Kidney glomerular epithelial cell (primary cell): ENCODE measurements at regions not wholly inside any gene's neighbourhood (a gene's known extent, or its start where the extent isn't known, plus 50 kb on each side); places are given as distances from the start of the nearest gene placed in this dataset.
"Not testable (repeated sequence)": the region's sequence is repeated elsewhere in the genome, so short reads cannot be mapped to it uniquely, and the experiment has no call there.

Experiments used
- DNase-seq: peaks from one replicate; lab custom pipeline; 2025; lab: John Stamatoyannopoulos, UW

DNA sequence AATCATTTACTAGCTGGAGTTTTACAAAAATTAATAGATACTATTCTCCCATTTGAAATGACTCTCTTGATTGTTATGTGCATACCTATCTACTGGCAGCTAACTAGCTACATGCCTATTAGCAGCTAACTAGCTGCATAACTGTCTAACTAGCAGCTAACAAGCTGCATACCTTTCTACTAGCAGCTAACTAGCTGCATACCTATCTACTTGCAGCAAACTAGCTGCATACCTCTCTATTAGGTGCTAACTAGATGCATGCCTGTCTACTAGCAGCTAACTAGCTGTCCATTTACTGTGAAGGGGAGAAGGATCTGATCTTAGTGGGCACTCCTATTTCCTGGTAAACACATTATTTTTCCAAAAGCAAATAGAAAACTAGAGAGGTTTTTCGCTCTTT is 439.4 kb upstream of the PFKP start:
- DNase-seq, result no peak

DNA sequence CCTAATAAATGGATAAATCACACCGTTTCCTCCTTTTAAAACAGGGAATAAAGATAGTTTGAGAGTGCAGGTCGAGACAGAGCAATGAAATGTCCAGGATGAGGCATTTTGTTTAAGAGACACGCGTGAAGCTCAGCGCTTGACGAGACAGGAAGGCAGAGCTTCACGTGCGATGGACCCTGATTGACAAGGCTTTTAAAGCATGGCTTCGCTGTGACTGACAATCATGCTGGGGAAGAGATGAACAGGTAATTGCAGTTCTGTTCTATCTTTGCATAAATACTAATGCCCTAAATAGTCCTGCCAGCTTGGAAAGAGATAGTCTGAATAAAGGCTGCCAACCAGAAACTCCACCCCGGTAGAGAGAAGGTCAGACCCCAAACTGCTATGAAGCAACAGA is 442.3 kb upstream of the PFKP start:
- no peak for DNase-seq

DNA sequence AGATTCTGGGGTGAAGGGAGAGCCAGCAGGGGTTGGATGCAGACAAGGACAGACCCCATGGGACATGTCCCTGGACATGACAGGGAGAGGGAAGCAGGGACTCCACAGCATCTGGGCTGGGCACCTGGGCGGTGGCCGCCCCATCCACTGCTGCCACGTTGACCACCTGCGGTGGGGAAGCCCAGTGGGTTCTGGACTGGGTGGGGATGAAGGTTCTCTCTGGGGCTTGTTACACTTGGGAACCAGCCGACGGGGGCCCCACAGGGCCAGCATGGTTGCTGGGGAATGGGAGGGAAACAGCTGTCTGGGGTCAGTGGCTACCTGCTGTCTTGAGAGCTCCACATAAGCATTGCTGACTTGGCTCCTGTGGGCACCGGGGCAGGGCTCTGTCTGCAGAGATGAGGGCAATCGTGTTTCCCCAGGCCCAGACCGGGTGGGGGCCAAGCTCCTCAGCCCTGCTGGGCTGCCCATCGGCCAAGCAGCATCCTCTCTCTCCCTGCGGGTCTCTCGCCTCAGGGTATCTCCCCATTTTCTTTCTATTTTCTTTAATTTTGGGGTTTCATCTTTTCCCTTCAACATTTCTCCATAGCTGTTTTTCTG is 443.6 kb upstream of the PFKP start:
- no peak for DNase-seq

DNA sequence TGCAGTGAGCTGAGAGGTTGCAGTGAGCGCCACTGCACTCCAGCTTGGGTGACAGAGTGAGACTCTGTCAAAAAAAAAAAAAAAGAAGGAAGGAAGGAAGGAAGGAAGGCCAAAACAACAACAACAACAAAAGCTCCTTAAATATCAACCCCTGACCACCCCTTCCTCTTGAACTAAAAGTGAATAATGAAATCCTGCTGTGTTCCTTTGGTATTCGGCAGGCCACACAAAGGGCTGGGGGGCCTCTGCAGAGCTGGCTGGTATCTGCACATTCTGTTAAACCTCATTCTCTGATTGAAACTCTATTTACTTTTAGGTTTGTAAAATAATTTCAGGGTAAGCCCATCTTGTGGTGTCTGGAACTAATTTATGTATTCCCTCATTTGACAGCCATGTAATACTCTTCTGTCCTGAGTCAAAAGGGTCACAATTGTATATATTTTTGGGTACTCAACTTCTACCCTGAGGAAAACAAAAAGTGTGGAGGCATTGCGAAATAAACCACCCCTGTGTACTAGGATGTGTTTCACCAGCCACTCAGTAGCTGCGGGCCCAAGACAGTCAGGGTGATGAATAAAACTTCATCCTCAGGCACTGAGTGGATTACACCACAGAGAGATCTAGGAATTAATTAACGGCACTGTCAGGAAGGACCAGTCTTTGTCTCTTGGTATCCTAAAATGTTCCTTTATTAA is 446.4 kb upstream of the PFKP start:
- DNase-seq, result no peak

DNA sequence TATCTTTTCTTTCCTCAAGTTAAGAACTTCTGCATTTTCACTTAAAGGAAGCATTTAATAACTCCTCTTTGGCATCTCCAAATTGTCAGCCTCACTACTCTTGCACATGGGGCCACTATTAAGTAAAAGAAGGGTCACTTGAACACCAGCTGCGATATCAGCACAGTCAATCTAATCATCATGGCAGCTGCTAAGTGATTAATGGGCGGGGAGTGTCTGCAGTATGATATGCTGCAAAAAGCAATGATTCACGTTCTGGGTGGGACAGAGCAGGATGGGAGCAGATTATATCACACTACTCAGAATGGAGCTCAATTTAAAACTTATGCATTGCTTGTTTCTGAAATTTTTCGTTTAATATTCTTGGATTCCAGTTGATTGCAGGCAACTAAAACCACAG is 447.4 kb upstream of the PFKP start:
- no peak for DNase-seq

DNA sequence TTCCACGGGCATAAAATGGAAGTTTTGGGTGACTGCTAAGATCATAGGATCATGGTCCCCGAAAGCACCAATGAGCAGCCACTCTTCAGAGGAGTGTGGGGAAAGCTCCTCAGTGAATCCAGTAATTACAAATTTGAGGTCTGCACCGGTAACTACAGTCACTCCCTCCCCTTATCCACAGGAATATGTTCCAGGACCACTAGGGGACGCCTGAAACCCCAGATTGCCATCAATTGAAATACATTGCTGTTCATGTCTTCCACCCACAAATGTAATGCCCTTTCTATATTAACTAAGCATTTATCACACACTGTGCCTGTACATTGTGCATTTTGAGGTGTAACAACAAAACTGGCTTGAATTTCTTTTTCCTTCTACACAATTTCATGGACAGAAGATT is 447.9 kb upstream of the PFKP start:
- DNase-seq, result no peak

DNA sequence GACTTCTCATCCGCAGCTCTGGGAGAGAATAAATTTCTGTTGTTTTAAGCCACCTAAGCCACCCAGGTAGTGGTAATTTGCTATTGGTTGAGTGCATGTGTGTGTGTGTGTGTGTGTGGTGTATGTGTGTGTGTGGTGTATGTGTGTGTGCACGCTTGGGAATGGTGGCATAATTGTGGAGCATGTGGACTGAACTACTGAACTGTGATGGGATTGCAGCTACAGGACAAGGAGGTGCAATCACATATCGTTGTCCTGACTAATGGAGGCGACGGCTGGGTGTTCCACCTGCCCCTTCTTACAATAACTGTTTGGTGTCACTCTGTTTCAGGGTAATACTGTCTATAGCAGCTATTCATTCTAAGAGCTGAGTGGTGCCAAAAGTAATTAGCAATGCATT is 448.7 kb upstream of the PFKP start:
- no peak for DNase-seq

DNA sequence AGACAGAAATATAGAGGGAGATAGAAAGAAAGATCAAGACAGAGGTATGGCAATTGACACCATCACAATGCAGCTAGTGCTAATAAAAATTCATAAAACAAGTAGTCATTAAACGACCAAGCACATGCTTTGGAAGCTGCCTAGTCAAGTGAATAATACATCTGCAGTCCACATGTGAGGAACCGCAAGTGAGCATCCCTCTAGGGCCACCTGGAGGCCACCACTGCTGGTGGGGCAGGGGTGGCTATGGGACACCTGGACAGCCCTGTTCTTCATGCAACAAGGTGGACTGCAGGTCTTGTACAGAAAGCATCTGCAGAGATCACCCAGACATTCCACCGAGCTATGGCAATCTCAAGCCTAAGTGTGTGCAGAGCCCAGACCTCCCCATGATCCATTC is 451.1 kb upstream of the PFKP start:
- no peak for DNase-seq

DNA sequence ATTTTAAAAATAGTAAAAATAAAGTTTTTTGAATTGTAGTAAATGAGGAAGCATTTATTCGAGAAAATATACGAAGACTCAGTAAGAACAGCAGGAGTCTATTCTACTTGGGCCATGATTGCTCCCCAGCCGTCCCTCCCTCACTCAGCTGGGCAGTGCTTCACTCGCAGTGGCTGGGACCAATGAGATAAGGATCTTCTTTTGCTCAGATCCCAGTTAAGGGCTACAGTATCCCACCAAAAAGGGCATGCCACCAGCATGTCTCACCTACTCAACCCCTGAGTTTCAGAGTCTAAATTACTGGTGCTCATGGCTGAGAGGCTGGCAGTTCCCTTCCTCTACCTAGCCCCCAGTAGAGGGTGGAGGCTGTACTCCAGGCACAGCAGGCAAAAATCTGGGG is 455.7 kb upstream of the PFKP start:
- DNase-seq, result no peak

DNA sequence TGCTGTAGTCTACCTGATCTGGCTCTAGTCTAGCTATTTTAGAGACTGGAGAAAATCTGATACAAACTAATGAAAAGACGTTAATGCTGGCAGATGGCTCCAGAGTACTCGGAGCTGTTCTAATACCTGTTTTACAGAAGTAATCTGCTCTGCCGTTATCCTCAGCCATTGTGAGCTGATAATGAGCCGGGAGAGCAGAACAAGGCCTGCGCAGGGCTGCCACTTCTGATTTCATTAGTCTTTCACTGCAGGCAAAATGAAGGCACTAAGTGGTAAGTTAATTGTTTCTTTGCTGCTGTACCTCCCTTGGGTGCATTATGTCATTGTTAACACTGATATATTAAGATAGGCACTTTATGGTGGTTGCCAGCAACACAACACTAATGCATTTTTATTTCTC is 456.4 kb upstream of the PFKP start:
- DNase-seq, result no peak

DNA sequence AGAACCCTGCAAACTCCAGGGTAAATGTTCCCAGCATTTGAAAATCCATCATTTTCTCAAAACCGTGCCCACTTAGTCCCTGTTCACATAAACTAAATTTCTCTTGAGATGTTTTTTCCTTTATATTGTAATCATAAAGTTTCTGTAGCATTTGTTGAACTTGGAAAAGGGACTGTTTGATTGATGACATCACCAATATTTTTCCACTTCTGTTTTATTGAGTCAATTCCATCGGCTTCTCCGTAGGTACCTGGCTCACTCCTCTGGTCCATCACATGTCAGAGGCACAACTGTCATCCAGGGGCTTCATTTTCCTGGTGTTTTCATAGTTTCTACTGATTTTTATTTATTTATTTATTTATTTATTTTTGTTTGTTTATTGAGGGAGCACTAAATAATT is 462.5 kb upstream of the PFKP start:
- DNase-seq, result no peak

DNA sequence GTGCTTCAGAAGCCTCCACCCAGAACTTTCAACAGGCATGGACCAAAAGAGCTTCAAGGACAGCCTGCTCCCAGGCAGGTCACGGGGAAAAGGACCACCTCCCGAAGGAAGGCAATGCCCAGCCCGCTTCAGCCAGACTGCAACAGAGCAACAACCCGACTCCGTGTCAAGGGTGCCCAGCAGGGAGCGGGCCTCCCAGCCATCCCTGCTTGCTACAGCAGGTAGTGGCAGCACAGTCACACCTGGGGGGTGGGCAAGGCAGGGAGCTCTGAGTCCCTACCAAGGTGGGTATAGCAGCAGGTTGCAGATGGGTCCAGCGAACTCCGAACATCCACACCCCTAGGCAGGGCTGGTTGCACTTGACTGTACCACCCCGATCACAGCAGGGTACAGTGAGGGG is 467.8 kb upstream of the PFKP start:
- no peak for DNase-seq

DNA sequence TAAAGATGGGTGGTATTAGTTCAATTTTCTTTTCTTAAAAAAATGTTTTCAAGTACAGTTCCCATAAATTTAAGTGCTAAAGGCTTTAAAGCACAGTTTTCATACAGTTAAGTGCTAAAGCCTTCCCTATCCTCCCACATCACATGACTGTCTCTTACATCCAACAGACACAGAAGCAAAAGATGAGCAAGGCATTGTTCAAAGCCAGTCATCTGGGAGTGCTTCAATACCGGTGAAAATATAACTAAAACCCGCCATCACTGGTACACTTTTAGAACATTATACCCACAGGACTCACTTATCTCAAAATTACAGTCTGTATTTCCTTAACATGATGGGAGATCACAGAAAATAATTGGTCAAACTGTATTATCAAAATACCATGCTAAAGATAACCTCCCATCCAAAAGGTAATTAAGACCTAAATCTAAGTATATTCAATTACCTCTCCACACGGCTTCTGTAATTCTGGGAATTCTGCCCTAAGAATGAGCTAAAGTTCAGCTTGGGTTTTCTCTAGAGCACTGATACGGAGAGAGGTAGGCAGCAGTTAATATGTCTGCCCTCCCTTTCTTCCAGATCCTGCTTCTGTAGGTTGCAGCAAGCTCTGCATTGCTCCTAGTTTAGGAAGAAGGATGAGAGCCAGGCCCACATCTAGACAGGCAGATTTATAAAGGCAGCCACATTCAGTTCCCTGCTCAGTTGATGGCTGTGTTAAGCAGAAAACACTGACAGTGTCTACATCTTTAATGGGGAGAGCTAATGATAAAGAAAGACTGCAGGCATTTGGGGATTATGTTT is 474.8 kb upstream of the PFKP start:
- DNase-seq, result no peak

DNA sequence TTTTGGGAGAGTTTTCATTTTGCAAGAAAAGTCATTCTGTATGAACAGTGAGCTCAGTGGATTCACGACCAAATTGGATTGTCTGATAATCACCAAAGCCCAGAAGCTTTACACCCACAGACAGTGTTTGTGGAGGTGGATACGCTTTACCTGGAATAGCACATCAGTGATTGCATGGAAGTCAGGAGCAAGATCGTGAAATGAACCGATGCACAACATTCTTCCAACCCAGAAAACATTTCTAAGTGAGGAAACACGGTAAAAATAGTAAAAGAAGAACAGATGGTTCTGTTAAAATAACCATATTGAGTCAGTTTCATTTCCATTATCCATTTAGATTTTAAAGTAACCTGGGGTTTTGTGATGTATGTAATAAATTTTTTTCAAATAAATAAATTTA is 478.2 kb upstream of the PFKP start:
- DNase-seq, result no peak

DNA sequence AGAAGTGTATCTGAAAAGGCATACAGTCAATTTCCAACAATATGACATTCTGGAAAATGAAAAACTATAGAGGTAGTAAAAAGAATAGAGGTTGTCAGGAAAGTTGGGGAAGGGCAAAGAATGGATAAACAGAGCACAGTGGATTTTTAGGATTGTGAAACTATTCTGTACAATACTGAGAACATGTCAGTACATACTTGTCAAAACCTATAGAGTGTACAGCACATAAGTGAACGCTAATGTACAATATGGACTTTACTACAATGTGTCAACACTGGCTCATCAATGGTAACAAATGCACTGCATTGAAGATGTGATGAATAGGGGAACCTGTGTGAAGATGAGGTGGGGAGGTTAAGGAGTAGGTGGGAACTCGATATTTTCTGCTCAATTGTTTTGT is 483.0 kb upstream of the PFKP start:
- no peak for DNase-seq

DNA sequence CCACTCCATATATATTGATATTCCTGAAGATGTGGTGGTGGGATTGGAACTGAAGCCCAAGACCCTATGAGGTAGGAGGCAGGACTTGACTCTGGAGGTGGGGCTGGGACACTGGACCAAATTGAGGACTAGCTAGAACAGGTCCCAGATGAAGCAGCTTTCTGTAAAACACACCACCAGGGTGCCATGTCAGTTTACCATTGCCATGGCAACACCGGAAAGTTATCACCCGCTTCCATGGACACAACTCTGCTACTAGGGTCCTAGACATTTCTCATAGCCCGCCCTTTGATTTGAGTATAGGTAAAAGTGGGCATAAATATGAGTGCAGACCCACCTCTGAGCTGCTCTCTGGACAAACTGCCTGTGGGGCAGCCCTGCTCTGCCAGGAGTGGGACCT is 490.5 kb upstream of the PFKP start:
- DNase-seq, result no peak

DNA sequence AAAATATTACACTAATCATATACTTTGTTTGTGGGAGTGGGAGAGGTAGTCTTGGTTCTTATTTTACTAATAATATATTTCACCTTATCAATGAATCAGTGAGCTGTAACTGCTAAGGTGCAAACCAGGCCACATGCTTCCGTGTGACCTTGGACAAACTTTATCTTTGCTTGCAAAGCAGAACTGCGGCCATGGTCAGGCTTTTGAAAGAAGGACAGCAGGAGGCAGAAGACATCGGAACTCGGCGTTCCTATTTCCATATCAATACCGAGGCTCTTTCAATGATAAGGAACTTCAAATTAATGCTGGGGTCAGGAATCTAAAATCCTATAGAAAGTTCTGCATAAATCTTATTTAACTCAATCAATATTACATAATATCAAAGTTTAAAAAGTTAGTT is 491.9 kb upstream of the PFKP start:
- no peak for DNase-seq

DNA sequence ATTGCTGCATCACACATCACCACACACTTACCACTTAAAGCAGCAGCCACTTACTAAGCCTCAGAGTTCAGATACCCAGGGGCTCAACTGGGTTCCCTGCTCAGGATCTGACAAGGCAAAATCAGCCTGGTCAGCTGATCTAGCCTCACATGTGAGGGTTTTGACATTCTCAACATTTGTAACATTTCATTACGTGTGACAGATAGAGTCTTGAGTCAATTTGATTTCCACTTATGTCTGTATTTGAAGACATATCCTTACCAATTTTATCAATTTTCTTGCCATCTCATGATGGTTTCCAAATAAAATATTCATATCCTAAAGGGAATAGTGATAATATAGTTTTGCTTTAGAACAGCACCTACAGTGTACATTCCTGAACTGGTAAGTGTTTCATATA is 494.7 kb upstream of the PFKP start:
- no peak for DNase-seq

DNA sequence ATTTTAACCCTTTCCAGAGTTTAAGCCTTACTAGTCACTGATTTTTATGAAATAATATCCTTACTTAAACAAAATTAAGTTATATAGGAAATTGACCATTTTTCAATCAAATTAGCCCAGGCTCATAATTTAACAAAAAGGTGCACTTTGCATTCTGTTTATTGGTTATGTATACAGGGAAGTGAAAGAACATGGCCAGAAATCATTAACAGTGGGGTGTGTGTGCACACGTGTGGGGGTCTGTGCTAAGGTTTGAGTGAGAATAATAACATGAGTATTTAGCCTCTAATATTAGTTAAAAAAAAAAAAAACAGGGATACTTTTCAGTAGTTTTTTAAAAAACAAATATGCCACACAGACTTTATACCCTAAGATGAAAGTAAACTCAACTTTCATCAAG is 510.5 kb upstream of the PFKP start:
- DNase-seq, result no peak

DNA sequence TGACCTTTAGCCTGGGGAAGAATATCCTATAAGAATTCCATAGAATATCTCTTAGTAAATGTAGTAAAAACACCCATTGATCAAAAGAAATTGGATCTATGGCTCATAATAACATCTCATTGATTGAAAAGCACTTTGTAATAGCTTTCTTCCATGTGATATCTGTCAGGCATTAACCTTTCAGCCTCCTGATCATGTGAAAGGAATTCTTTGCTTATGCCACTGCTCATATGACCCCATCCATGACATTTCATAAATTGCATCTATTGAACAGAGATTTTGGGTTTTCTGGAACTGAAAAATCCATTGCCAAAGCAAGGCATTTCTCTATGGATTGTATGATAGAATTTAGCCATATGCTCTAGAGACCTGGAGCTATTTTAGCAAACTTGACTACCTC is 519.3 kb upstream of the PFKP start:
- no peak for DNase-seq

DNA sequence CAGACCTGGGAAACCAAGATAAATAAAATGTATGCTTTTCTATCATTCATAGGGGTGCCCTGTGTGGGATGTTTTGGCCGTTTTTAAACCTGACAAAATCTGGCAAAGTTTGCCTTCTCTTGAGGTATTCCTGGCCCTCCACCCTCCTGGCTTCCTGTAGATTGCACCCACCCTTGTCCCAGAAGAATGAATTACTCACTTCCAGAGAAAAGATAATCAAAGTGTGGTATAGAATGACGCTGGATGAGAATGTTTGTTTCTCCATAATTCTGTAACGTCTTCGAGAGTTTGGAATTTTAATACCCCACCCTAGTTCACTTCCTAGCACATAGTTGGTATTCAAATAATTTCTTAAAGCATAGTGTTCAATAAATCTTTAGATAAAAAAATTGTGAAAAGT is 519.7 kb upstream of the PFKP start:
- no peak for DNase-seq

DNA sequence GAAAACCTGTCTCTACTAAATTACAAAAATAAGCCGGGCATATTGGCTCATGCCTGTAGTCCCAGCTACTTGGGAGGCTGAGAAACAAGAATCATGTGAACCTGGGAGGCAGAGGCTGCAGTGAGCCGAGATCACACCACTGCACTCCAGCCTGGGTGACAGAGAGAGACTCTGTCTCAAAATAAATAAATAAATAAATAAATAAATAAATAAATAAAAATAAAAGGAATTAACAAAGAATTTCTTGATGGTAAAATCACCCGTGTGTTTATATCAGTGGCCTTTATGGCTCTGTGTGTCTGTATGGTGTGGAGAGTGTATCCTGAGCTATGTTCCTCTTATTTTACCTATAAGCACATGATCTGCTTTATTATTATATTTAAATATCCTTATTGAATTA is 520.5 kb upstream of the PFKP start:
- DNase-seq, result not testable (repeated sequence)

DNA sequence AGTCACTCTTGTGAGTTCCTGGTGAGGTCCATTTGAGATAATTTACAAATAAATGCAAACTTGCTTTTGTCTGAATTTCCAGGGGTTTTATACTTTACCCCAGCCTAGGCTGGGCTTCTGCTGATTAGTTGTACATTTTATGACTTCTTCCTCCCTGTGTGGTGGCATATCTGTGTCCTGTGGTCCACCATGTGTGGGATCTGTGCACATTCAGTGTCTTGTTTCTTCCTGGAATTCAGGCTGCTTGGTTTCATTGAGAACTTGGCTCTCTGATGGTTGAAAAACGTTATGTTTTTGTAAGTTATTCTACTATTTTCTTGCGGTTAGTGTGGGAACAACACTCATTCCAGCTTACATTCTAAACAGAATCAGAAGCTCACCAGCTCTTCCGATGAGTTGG is 523.4 kb upstream of the PFKP start:
- no peak for DNase-seq
